Parathyroid adenoma (tissue), 2 donors: ENCODE measurements at regions not wholly inside any gene's neighbourhood (a gene's known extent, or its start where the extent isn't known, plus 50 kb on each side); places are given as distances from the start of the nearest gene placed in this dataset.

Experiments
- H2AFZ ChIP-seq: fragments of 300-600 bp; sonication (generic); one replicate; pipeline ENCODE4 v1.7.0; 2017; ENCODE audit warnings: antibody characterized with exemption, mild to moderate bottlenecking
- H3K27ac ChIP-seq: fragments of 300-600 bp; sonication (generic); one replicate; pipeline ENCODE4 v1.7.0; 2017
- H3K27me3 ChIP-seq: fragments of 300-600 bp; sonication (generic); one replicate; pipeline ENCODE4 v1.7.0; 2017; ENCODE audit warnings: low read length; ENCODE audit not compliant: control insufficient read depth, insufficient read depth
- H3K36me3 ChIP-seq: fragments of 300-600 bp; sonication (generic); one replicate; pipeline ENCODE4 v1.7.0; 2017; ENCODE audit warnings: low read length; ENCODE audit not compliant: control insufficient read depth, insufficient read depth
- H3K4me1 ChIP-seq: fragments of 300-600 bp; sonication (generic); one replicate; pipeline ENCODE4 v1.7.0; 2017; ENCODE audit warnings: control low read depth
- H3K4me2 ChIP-seq: fragments of 300-600 bp; sonication (generic); one replicate; pipeline ENCODE4 v1.7.0; 2017; ENCODE audit warnings: low read length
- H3K4me3 ChIP-seq: fragments of 300-600 bp; sonication (generic); one replicate; pipeline ENCODE4 v1.7.0; 2017; ENCODE audit warnings: low read depth, low read length
- H3K79me2 ChIP-seq: fragments of 300-600 bp; sonication (generic); one replicate; pipeline ENCODE4 v1.7.0; 2017; ENCODE audit warnings: control low read depth
- H3K9ac ChIP-seq: fragments of 300-600 bp; sonication (generic); one replicate; pipeline ENCODE4 v1.7.0; 2017; ENCODE audit warnings: mild to moderate bottlenecking
- H3K9me3 ChIP-seq: fragments of 300-600 bp; sonication (generic); one replicate; pipeline ENCODE4 v1.7.0; 2017; ENCODE audit warnings: low read length; ENCODE audit not compliant: control insufficient read depth
- TF ChIP-seq, protein P1 (sequence below): fragments of 300-600 bp; sonication (generic); IDR thresholded peaks from one replicate; pipeline ENCODE4 v1.7.0; 2017; ENCODE audit warnings: antibody characterized with exemption, mild to moderate bottlenecking
- donor health status: primary hyperparathyroidism.

- H3K9ac ChIP-seq: no peak overlapping the region
Measured at GRCh38 chr10:107831772-107832171, 667.3 kb upstream of the SORCS1 start.

GRCh38 chr10:107829161-107829560 lies 664.7 kb upstream of the SORCS1 start:
- H2AFZ ChIP-seq: no peak overlapping the region
- H3K9me3 ChIP-seq: no peaks in the 10 kb centered on the region
- H3K79me2 ChIP-seq: no peaks in the 10 kb centered on the region
- no peak overlapping the region for H3K27ac ChIP-seq
- no peak overlapping the region for H3K4me3 ChIP-seq
- H3K36me3 ChIP-seq: no peaks in the 10 kb centered on the region
- no peak overlapping the region for H3K9ac ChIP-seq
- H3K4me1 ChIP-seq: no peaks in the 10 kb centered on the region
- H3K27me3 ChIP-seq: no peaks in the 10 kb centered on the region
- TF ChIP-seq, protein P1, sequence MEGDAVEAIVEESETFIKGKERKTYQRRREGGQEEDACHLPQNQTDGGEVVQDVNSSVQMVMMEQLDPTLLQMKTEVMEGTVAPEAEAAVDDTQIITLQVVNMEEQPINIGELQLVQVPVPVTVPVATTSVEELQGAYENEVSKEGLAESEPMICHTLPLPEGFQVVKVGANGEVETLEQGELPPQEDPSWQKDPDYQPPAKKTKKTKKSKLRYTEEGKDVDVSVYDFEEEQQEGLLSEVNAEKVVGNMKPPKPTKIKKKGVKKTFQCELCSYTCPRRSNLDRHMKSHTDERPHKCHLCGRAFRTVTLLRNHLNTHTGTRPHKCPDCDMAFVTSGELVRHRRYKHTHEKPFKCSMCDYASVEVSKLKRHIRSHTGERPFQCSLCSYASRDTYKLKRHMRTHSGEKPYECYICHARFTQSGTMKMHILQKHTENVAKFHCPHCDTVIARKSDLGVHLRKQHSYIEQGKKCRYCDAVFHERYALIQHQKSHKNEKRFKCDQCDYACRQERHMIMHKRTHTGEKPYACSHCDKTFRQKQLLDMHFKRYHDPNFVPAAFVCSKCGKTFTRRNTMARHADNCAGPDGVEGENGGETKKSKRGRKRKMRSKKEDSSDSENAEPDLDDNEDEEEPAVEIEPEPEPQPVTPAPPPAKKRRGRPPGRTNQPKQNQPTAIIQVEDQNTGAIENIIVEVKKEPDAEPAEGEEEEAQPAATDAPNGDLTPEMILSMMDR: no peak
- H3K4me2 ChIP-seq: no peak overlapping the region

More at GRCh38 chr10:107831772-107832171, 667.3 kb upstream of the SORCS1 start:
- Histone ChIP-seq H3K9me3 (no peaks in the 10 kb centered on the region), H3K79me2 (no peaks in the 10 kb centered on the region), H2AFZ (no peak overlapping the region), H3K27ac (no peak overlapping the region), H3K4me1 (no peaks in the 10 kb centered on the region), H3K4me3 (no peak overlapping the region), H3K36me3 (no peaks in the 10 kb centered on the region), H3K27me3 (no peaks in the 10 kb centered on the region), H3K4me2 (no peak overlapping the region)
- TF ChIP-seq, protein P1: no peak

DNA sequence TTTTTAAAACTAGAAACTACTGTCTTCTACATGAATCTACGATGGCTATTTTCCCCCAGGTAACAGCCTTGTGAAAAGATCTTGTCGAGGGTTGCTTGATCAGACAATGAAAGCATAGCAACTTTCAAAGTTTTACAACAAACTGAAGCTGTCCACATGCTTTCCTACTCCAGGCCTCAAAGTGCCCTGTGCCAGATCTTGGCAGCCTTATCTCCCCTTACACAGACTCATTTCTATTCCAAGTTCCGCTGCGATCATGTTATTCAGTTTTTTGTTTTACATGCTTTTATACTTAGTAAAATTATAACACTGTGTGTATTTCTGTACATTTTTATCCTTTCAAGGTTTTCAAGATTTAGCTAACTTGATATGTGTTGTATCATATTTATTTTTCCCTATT lies 661.7 kb upstream of the SORCS1 start:
- Histone ChIP-seq H3K4me3 (no peak overlapping the region), H3K9ac (no peak overlapping the region), H3K79me2 (no peaks in the 10 kb centered on the region), H3K36me3 (no peaks in the 10 kb centered on the region), H2AFZ (no peak overlapping the region), H3K4me2 (no peak overlapping the region), H3K27me3 (no peaks in the 10 kb centered on the region), H3K9me3 (no peaks in the 10 kb centered on the region), H3K4me1 (no peaks in the 10 kb centered on the region), H3K27ac (no peak overlapping the region)
- TF ChIP-seq, protein P1: no peak

DNA sequence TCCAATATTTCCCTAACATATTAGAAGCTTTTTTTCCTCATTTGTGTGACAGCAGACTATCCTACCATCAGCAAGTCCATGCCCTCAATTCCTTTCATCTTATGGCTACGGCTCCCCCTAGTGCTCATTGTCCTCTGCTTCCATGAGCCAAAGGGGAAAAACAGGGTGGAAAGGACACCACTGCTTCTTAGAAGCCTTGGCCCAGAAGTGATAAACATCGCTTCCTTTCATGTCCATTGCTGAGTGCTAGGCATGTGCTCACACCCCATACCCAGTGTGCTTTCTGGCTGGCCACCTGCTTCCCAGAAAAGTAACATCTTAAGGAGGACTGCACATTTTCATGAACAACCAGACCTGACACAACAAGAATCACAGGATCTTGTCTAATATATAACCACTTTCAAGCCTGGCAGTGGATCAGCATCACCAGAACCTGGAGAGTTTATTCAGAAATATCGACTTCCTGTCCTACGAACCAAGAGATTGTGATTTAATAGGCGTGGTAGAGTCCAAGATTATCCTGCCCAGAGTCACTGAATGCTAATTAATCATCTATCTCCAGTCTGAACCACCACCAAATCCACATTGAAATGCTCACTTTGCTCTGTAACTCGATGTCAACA lies 650.5 kb upstream of the SORCS1 start:
- TF ChIP-seq, protein P1: no peak

DNA sequence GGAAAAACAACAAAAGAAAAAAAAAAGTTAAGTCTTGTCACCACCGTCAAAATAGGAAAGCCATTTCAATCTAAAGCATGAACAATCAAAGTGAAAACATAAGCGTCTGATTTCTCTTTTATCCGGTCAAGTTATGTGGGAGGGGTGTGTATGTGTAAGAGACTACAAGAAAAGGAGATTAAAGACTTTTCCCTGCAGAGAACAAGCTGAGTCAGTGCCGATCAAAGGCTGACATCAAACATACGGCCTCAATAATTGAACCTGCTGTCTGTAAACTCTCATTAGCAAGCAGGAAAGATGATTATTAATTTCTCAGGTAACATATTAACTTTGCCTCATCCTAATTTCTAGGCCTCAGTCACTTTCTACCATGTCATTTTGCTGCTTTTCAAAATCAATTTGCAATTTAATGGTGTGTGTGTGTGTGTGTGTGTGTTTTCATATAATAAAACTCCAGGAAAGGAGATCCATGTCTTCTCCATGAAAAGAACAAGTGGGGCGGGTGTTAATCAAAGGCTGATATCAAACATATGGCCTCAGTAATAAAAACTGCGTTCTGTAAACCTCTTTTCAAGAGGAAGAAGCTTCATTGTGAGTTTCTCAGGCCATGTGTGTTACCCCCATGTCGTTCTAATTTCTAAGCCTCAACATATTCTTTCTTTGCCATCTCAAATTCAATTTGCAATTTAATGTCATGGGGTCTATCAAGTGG lies 649.1 kb upstream of the SORCS1 start:
- Histone ChIP-seq H3K79me2 (no peaks in the 10 kb centered on the region), H3K9me3 (no peaks in the 10 kb centered on the region), H3K27me3 (no peaks in the 10 kb centered on the region), H3K27ac (no peak overlapping the region), H3K4me1 (no peaks in the 10 kb centered on the region), H3K36me3 (no peaks in the 10 kb centered on the region), H3K4me2 (no peak overlapping the region), H2AFZ (no peak overlapping the region), H3K9ac (no peak overlapping the region), H3K4me3 (no peak overlapping the region)
- TF ChIP-seq, protein P1: no peak

More for the DNA sequence above, 650.5 kb upstream of the SORCS1 start:
- H3K9ac ChIP-seq: no peak overlapping the region
- no peak overlapping the region for H3K4me2 ChIP-seq
- H3K27me3 ChIP-seq: no peaks in the 10 kb centered on the region
- no peaks in the 10 kb centered on the region for H3K79me2 ChIP-seq
- no peak overlapping the region for H3K4me3 ChIP-seq
- no peaks in the 10 kb centered on the region for H3K9me3 ChIP-seq
- H2AFZ ChIP-seq: no peak overlapping the region
- no peaks in the 10 kb centered on the region for H3K4me1 ChIP-seq
- no peak overlapping the region for H3K27ac ChIP-seq
- no peaks in the 10 kb centered on the region for H3K36me3 ChIP-seq
